ENCODE measurements at regions not wholly inside any gene's neighbourhood (a gene's known extent, or its start where the extent isn't known, plus 50 kb on each side); places are given as distances from the start of the nearest gene placed in this dataset.
"Not testable (repeated sequence)": the region's sequence is repeated elsewhere in the genome, so short reads cannot be mapped to it uniquely, and the experiment has no call there.

- no peak for DNase-seq
- H3K4me1 Mint-ChIP-seq: no peaks in the 10 kb centered on the region
- H3K9me3 Mint-ChIP-seq: peaks cover 0 to 13% (median 3%) of the 10 kb centered on the region in 7 donors
Measured at GRCh38 chrX:127782904-127783303, 269.3 kb downstream of the ACTRT1 start.

DNA sequence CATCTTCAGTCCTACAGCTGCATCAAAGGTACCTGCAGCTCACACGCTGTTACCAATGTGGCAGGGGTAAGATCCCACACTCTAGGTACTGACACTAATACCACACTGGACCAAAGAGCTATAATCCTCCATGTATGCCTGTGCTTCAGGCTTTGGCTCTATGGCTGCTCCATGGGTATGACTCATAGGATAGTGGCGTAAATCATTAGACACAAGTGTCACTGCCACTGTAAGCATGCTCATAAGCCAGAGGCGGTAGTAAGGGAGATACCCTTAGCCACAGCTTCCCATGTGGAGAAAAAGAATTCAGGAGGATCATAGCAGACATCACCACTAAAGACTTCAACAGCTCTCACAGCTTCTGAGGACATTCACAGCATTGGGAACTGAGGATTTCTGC, 287.5 kb downstream of the ACTRT1 start:
- no peak overlapping the region for H3K27ac Mint-ChIP-seq
- peaks cover 0 to 6% (median 2%) of the 10 kb centered on the region in 7 donors for H3K9me3 Mint-ChIP-seq
- DNase-seq (no peak), ATAC-seq (ENCODE audit: low read depth in 2 of 2) (no peak)
- no peaks in the 10 kb centered on the region for H3K4me1 Mint-ChIP-seq
- no peaks in the 10 kb centered on the region for H3K36me3 Mint-ChIP-seq
- H3K27me3 Mint-ChIP-seq: no peaks in the 10 kb centered on the region
- H3K4me3 Mint-ChIP-seq: no peak overlapping the region

More at GRCh38 chrX:127782904-127783303, 269.3 kb downstream of the ACTRT1 start:
- H3K27me3 Mint-ChIP-seq: no peaks in the 10 kb centered on the region
- no peaks in the 10 kb centered on the region for H3K36me3 Mint-ChIP-seq
- no peak overlapping the region for H3K27ac Mint-ChIP-seq
- no peak overlapping the region for H3K4me3 Mint-ChIP-seq
- no peak for ATAC-seq (ENCODE audit: low read depth in 2 of 2)

DNA sequence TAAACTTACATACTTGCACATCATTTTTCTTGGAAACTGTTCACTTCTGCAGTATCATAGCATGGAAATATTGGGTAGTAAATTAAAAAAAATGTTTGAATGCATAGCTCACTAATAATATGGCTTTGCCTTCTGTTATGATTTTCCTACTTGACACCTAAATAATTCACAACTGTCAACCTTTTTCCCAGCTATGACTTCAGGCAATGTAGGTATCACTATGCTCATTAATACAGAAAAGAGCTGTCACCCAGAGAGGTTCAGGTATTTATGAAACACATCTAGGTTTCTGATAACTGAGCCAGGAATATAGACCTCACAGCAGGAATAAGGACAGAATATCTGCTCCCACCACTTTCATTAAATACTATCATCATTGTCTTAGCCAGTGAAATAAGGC, 289.5 kb downstream of the ACTRT1 start:
- Mint-ChIP-seq H3K4me1 (no peaks in the 10 kb centered on the region), H3K27ac (no peak overlapping the region), H3K9me3 (peaks cover 0 to 4% (median 0%) of the 10 kb centered on the region in 7 donors), H3K4me3 (no peak overlapping the region), H3K36me3 (no peaks in the 10 kb centered on the region), H3K27me3 (no peaks in the 10 kb centered on the region)
- no peak for DNase-seq
- ATAC-seq (ENCODE audit: low read depth in 2 of 2): no peak

- no peak overlapping the region for H3K27ac Mint-ChIP-seq
- ATAC-seq (ENCODE audit: low read depth in 2 of 2) (no peak), DNase-seq (no peak)
- H3K4me1 Mint-ChIP-seq: no peaks in the 10 kb centered on the region
- no peaks in the 10 kb centered on the region for H3K9me3 Mint-ChIP-seq
- no peak overlapping the region for H3K4me3 Mint-ChIP-seq
- no peaks in the 10 kb centered on the region for H3K27me3 Mint-ChIP-seq
- H3K36me3 Mint-ChIP-seq: no peaks in the 10 kb centered on the region
Measured at GRCh38 chrX:127732709-127733108, 319.5 kb downstream of the ACTRT1 start.

GRCh38 chrX:127726227-127726626, 326.0 kb downstream of the ACTRT1 start:
- no peaks in the 10 kb centered on the region for H3K27me3 Mint-ChIP-seq
- DNase-seq (no peak), ATAC-seq (ENCODE audit: low read depth in 2 of 2) (no peak)
- no peak overlapping the region for H3K27ac Mint-ChIP-seq
- H3K4me1 Mint-ChIP-seq: no peaks in the 10 kb centered on the region
- peaks cover 0 to 5% (median 0%) of the 10 kb centered on the region in 7 donors for H3K9me3 Mint-ChIP-seq
- no peaks in the 10 kb centered on the region for H3K36me3 Mint-ChIP-seq
- H3K4me3 Mint-ChIP-seq: no peak overlapping the region

DNA sequence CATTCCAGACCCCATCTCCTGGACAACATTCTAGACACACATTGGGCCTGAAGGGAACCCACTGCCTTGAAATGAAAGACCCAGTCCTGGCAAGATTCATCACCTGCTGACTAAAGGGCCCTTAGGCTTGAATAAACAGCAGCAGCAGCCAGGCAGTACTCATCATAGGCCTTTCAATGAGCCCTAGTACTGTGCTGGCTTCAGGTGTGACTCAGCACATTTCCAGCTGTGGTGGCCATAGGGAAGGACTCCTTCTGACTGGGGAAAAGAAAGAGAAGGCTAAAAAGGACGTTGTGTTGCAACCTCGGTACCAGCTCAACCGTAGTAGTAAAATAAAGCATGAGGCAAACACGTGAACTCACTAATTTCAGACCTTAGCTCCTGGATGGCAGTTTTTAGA, 344.0 kb downstream of the ACTRT1 start:
- Mint-ChIP-seq H3K9me3 (peaks cover 0 to 5% (median 1%) of the 10 kb centered on the region in 7 donors), H3K27ac (no peak overlapping the region), H3K4me1 (no peaks in the 10 kb centered on the region), H3K36me3 (no peaks in the 10 kb centered on the region), H3K4me3 (no peak overlapping the region), H3K27me3 (no peaks in the 10 kb centered on the region)
- DNase-seq (no peak), ATAC-seq (ENCODE audit: low read depth in 2 of 2) (no peak)

GRCh38 chrX:127702527-127702926, 349.7 kb downstream of the ACTRT1 start:
- peaks cover 0 to 4% (median 0%) of the 10 kb centered on the region in 7 donors for H3K9me3 Mint-ChIP-seq
- H3K27ac Mint-ChIP-seq: no peak overlapping the region
- H3K4me3 Mint-ChIP-seq: no peak overlapping the region
- no peaks in the 10 kb centered on the region for H3K4me1 Mint-ChIP-seq
- DNase-seq: no peak
- no peak for ATAC-seq (ENCODE audit: low read depth in 2 of 2)
- H3K36me3 Mint-ChIP-seq: no peaks in the 10 kb centered on the region
- H3K27me3 Mint-ChIP-seq: no peaks in the 10 kb centered on the region

DNA sequence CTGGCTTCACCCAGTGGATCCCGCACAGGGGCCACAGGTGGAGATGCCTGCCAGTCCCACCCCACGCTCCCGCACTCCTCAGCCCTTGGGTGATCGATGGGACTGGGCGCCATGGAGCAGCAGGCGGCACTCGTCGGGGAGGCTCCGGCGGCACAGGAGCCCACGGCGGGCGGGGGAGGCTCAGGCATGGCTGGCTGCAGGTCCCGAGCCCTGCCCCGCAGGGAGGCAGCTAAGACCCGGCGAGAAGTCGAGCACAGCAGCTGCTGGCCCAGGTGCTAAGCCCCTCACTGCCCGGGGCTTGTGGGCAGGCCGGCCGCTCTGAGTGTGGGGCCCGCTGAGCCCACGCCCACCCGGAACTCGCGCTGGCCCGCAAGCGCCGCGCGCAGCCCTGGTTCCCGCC, 389.3 kb downstream of the ACTRT1 start:
- H3K9me3 Mint-ChIP-seq: peaks cover 2 to 17% (median 8%) of the 10 kb centered on the region in 7 donors
- H3K4me3 Mint-ChIP-seq; H3K36me3 Mint-ChIP-seq; H3K4me1 Mint-ChIP-seq; H3K27me3 Mint-ChIP-seq; H3K27ac Mint-ChIP-seq; ATAC-seq (ENCODE audit: low read depth in 2 of 2); DNase-seq: not testable (repeated sequence)

GRCh38 chrX:127649011-127649410, 403.2 kb downstream of the ACTRT1 start:
- ATAC-seq (ENCODE audit: low read depth in 2 of 2) (no peak), DNase-seq (no peak)
- Mint-ChIP-seq H3K4me1 (no peaks in the 10 kb centered on the region), H3K27ac (no peak overlapping the region), H3K36me3 (no peaks in the 10 kb centered on the region), H3K9me3 (peaks cover 0 to 10% (median 4%) of the 10 kb centered on the region in 7 donors), H3K27me3 (no peaks in the 10 kb centered on the region), H3K4me3 (no peak overlapping the region)

DNA sequence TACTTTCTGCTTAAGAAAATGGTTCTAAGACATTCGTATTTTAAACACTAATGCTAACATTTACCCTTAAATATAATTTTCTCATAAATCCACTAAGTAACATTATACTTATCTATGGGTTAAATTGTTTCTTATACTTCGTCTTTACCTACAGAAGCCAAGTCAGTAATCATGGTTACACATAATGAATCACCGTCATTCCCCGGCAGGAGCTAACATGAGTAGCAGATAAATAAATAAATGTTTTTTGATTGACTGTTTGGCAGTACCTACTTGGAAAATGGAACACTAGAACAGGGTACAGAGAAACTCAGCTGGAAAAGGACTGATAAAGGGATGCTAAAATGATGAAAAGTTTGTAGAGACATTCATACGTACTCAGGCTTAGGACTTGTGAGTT, 430.4 kb downstream of the ACTRT1 start:
- H3K4me1 Mint-ChIP-seq: no peaks in the 10 kb centered on the region
- H3K4me3 Mint-ChIP-seq: no peak overlapping the region
- peaks cover 6 to 15% (median 7%) of the 10 kb centered on the region in 7 donors for H3K9me3 Mint-ChIP-seq
- DNase-seq: no peak
- ATAC-seq (ENCODE audit: low read depth in 2 of 2): no peak
- no peaks in the 10 kb centered on the region for H3K36me3 Mint-ChIP-seq
- no peaks in the 10 kb centered on the region for H3K27me3 Mint-ChIP-seq
- H3K27ac Mint-ChIP-seq: no peak overlapping the region

DNA sequence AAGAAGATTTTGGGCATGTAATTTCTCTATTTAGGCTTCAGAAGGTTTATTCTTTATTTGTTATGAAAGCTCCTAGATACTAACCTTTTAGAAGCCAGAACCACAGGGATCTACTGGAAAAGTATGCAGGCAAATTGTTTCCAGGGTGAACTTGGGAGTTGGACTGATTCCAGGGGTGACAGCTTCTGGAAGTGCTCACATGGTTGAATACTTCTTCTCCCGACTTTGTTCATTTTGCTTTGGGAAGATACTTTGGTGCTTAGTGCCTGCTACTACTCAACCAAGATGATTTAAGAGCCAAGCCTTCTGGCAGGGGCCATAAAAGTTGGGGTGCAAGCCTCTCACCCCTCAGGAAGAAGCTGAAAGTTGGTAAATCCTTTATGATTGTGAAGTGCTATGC, 445.6 kb downstream of the ACTRT1 start:
- no peak overlapping the region for H3K4me3 Mint-ChIP-seq
- no peaks in the 10 kb centered on the region for H3K27me3 Mint-ChIP-seq
- peaks cover 0 to 5% (median 0%) of the 10 kb centered on the region in 7 donors for H3K9me3 Mint-ChIP-seq
- ATAC-seq (ENCODE audit: low read depth in 2 of 2): no peak
- no peaks in the 10 kb centered on the region for H3K36me3 Mint-ChIP-seq
- H3K27ac Mint-ChIP-seq: no peak overlapping the region
- no peaks in the 10 kb centered on the region for H3K4me1 Mint-ChIP-seq
- DNase-seq: no peak

DNA sequence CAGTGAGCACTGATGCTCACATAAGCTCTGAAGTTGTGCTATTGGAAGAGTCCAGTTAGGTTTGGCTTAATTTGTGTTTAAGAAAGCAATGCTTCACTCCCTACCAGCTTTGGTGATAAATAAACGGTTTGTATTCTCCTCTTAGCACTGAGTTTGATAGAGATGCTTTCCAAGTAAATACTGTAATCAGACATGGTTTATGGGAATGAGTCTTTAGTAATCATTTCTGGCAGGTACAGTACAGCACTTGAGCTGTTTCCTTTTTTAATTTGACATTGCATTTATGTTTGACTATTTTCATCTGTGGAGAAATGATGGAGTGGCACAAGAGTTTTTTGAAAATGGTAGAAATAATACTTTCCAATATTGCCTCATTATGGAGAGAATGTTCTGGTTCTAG, 455.3 kb downstream of the ACTRT1 start:
- Mint-ChIP-seq H3K4me1 (no peaks in the 10 kb centered on the region), H3K36me3 (no peaks in the 10 kb centered on the region), H3K9me3 (peaks cover 0 to 7% (median 2%) of the 10 kb centered on the region in 7 donors), H3K4me3 (no peak overlapping the region), H3K27ac (no peak overlapping the region), H3K27me3 (no peaks in the 10 kb centered on the region)
- DNase-seq (no peak), ATAC-seq (ENCODE audit: low read depth in 2 of 2) (no peak)

- ATAC-seq (ENCODE audit: low read depth in 2 of 2) (no peak), DNase-seq (no peak)
- Mint-ChIP-seq H3K4me1 (no peaks in the 10 kb centered on the region), H3K27me3 (no peaks in the 10 kb centered on the region), H3K9me3 (peaks cover 0 to 18% (median 10%) of the 10 kb centered on the region in 7 donors), H3K4me3 (no peak overlapping the region), H3K36me3 (no peaks in the 10 kb centered on the region), H3K27ac (no peak overlapping the region)
Measured at GRCh38 chrX:127578395-127578794, 473.8 kb downstream of the ACTRT1 start.

GRCh38 chrX:127577884-127578283, 474.3 kb downstream of the ACTRT1 start:
- no peak overlapping the region for H3K4me3 Mint-ChIP-seq
- no peaks in the 10 kb centered on the region for H3K4me1 Mint-ChIP-seq
- H3K9me3 Mint-ChIP-seq: peaks cover 0 to 16% (median 10%) of the 10 kb centered on the region in 7 donors
- no peaks in the 10 kb centered on the region for H3K27me3 Mint-ChIP-seq
- H3K27ac Mint-ChIP-seq: peak overlapping the region in 1 of 6 donors; percentile 18
- ATAC-seq (ENCODE audit: low read depth in 2 of 2) (no peak), DNase-seq (no peak)
- H3K36me3 Mint-ChIP-seq: no peaks in the 10 kb centered on the region

- DNase-seq (no peak), ATAC-seq (ENCODE audit: low read depth in 2 of 2) (no peak)
- no peaks in the 10 kb centered on the region for H3K36me3 Mint-ChIP-seq
- H3K27me3 Mint-ChIP-seq: no peaks in the 10 kb centered on the region
- H3K4me1 Mint-ChIP-seq: no peaks in the 10 kb centered on the region
- no peak overlapping the region for H3K27ac Mint-ChIP-seq
- peaks cover 3 to 13% (median 7%) of the 10 kb centered on the region in 7 donors for H3K9me3 Mint-ChIP-seq
- H3K4me3 Mint-ChIP-seq: no peak overlapping the region
Measured at GRCh38 chrX:127574829-127575228, 477.4 kb downstream of the ACTRT1 start.

Measured in naive B cell (primary cell).